ENCODE measurements at regions not wholly inside any gene's neighbourhood (a gene's known extent, or its start where the extent isn't known, plus 50 kb on each side); places are given as distances from the start of the nearest gene placed in this dataset.

DNA sequence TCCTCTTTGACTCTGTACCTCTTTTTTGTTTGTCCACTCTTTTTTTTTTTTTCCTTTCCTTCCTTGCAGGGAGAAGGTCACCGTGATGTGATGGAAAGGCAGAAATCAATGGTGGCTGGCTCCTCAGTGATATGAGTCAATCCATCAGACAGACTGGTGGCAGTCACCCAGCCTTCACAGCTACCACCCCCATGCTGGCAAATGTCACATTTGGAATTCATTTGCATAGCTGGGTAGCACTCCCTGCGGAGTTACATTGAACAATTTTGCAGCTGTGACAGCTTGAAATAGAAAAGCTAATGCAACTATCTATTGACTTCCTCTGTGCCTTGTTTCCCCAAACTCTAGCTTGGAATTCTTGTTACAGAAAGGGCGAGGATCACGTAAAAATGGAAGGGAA, 668.4 kb downstream of the C6orf118 start:
- TF ChIP-seq, protein P1, sequence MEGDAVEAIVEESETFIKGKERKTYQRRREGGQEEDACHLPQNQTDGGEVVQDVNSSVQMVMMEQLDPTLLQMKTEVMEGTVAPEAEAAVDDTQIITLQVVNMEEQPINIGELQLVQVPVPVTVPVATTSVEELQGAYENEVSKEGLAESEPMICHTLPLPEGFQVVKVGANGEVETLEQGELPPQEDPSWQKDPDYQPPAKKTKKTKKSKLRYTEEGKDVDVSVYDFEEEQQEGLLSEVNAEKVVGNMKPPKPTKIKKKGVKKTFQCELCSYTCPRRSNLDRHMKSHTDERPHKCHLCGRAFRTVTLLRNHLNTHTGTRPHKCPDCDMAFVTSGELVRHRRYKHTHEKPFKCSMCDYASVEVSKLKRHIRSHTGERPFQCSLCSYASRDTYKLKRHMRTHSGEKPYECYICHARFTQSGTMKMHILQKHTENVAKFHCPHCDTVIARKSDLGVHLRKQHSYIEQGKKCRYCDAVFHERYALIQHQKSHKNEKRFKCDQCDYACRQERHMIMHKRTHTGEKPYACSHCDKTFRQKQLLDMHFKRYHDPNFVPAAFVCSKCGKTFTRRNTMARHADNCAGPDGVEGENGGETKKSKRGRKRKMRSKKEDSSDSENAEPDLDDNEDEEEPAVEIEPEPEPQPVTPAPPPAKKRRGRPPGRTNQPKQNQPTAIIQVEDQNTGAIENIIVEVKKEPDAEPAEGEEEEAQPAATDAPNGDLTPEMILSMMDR (IDR thresholded peaks at IDR 0.05), result no peak
- TF ChIP-seq EP300 (IDR thresholded peaks at IDR 0.05) (no peak), POLR2AphosphoS5 (IDR thresholded peaks at IDR 0.05) (no peak)

Data from esophagus muscularis mucosa (tissue), 4 donors.